HG03378 (cell line): ENCODE measurements at regions not wholly inside any gene's neighbourhood (a gene's known extent, or its start where the extent isn't known, plus 50 kb on each side); places are given as distances from the start of the nearest gene placed in this dataset.
A peak's percentile ranks its signal among the peaks of the same experiment; 100 is the strongest.
"Not testable (repeated sequence)": the region's sequence is repeated elsewhere in the genome, so short reads cannot be mapped to it uniquely, and the experiment has no call there.

Experiments used
- ATAC-seq: cut with Tn5 transposase; IDR thresholded peaks from one replicate; pipeline ENCODE4 v1.9.1; 2021; ENCODE audit warnings: mild to moderate bottlenecking, moderate library complexity; ENCODE audit not compliant: unreplicated experiment

GRCh38 chr1:120544434-120544833, 129.6 kb downstream of the NBPF8 start:
- peak; percentile 88 for ATAC-seq

GRCh38 chr1:120550335-120550734, 135.5 kb downstream of the NBPF8 start:
- ATAC-seq: not testable (repeated sequence)

- ATAC-seq: not testable (repeated sequence)
Observed at GRCh38 chr1:120552190-120552589, 137.4 kb downstream of the NBPF8 start.

GRCh38 chr1:120557605-120558302, 142.9 kb downstream of the NBPF8 start:
- not testable (repeated sequence) for ATAC-seq

- ATAC-seq: peak; percentile 85
Observed at GRCh38 chr1:120558303-120559060, 143.6 kb downstream of the NBPF8 start.

- ATAC-seq: not testable (repeated sequence)
Observed at GRCh38 chr1:120561767-120562166, 146.9 kb downstream of the NBPF8 start.

- not testable (repeated sequence) for ATAC-seq
Observed at GRCh38 chr1:120565396-120565795, 150.6 kb downstream of the NBPF8 start.

- not testable (repeated sequence) for ATAC-seq
Observed at GRCh38 chr1:120567620-120568019, 152.8 kb downstream of the NBPF8 start.

- ATAC-seq: not testable (repeated sequence)
Observed at GRCh38 chr1:120575201-120575600, 148.5 kb upstream of the NBPF26 start.

- ATAC-seq: not testable (repeated sequence)
Observed at GRCh38 chr1:120582135-120582534, 141.6 kb upstream of the NBPF26 start.

GRCh38 chr1:120586053-120586452, 137.7 kb upstream of the NBPF26 start:
- ATAC-seq: not testable (repeated sequence)

GRCh38 chr1:120588811-120589210, 134.9 kb upstream of the NBPF26 start:
- not testable (repeated sequence) for ATAC-seq

GRCh38 chr1:120591774-120592173, 132.0 kb upstream of the NBPF26 start:
- ATAC-seq: not testable (repeated sequence)

GRCh38 chr1:120592943-120593342, 130.8 kb upstream of the NBPF26 start:
- not testable (repeated sequence) for ATAC-seq

- ATAC-seq: not testable (repeated sequence)
Observed at GRCh38 chr1:120593648-120594047, 130.1 kb upstream of the NBPF26 start.

- not testable (repeated sequence) for ATAC-seq
Observed at GRCh38 chr1:120598331-120598951, 125.3 kb upstream of the NBPF26 start.

- not testable (repeated sequence) for ATAC-seq
Observed at GRCh38 chr1:120599511-120599910, 124.2 kb upstream of the NBPF26 start.

- ATAC-seq: not testable (repeated sequence)
Observed at GRCh38 chr1:120600442-120601041, 123.2 kb upstream of the NBPF26 start.

GRCh38 chr1:120607882-120608281, 115.9 kb upstream of the NBPF26 start:
- ATAC-seq: not testable (repeated sequence)

- not testable (repeated sequence) for ATAC-seq
Observed at GRCh38 chr1:120608314-120609014, 115.3 kb upstream of the NBPF26 start.
